DND-41 (cell line): ENCODE measurements at regions not wholly inside any gene's neighbourhood (a gene's known extent, or its start where the extent isn't known, plus 50 kb on each side); places are given as distances from the start of the nearest gene placed in this dataset.

ENCODE experiments used
- ATAC-seq: fragments of 200-7000 bp; cut with Tn5 transposase; 3 replicates; pipeline ENCODE4 v1.9.1; 2021; ENCODE audit warnings: low read depth; ENCODE audit not compliant: insufficient read depth
- DNase-seq: peaks from one replicate; pipeline ENCODE4 v3.0.0-alpha.2; 2020
- H2AFZ ChIP-seq: 2 replicates; pipeline ENCODE4 v1.6.0; 2012; ENCODE audit warnings: low read depth, low read length
- H3K27ac ChIP-seq: 2 replicates; pipeline ENCODE4 v1.5.1; 2012; ENCODE audit warnings: low read length, inconsistent platforms
- H3K27me3 ChIP-seq: fragments of 200-600 bp; sonication (generic); 2 replicates; pipeline ENCODE4 v1.6.0; 2012; ENCODE audit warnings: low read length, mild to moderate bottlenecking, inconsistent platforms; ENCODE audit not compliant: insufficient read depth, poor library complexity
- H3K36me3 ChIP-seq: 2 replicates; pipeline ENCODE4 v1.5.1; 2012; ENCODE audit warnings: low read length, inconsistent platforms; ENCODE audit not compliant: insufficient read depth
- H3K4me1 ChIP-seq: 2 replicates; pipeline ENCODE4 v1.5.1; 2012; ENCODE audit warnings: mild to moderate bottlenecking, low read length; ENCODE audit not compliant: insufficient read depth
- H3K4me2 ChIP-seq: 2 replicates; pipeline ENCODE4 v1.6.0; 2012; ENCODE audit warnings: mild to moderate bottlenecking, moderate library complexity, low read length, inconsistent platforms; ENCODE audit not compliant: insufficient read depth
- H3K4me3 ChIP-seq, 2 experiments: fragments of 200-600 bp in 1 of 2; shearing (Covaris generic) in 1 of 2; 2 replicates each; pipeline ENCODE4 v1.5.1; 2012 to 2016; ENCODE audit warnings: inconsistent platforms in 2 of 2, low read length in 2 of 2, mild to moderate bottlenecking in 2 of 2, low read depth in 1 of 2, moderate library complexity in 1 of 2
- H3K79me2 ChIP-seq: 2 replicates; pipeline ENCODE4 v1.6.0; 2012; ENCODE audit warnings: low read length, inconsistent platforms; ENCODE audit not compliant: insufficient read depth
- H3K9ac ChIP-seq: 2 replicates; pipeline ENCODE4 v1.6.0; 2012; ENCODE audit warnings: low read depth, mild to moderate bottlenecking, inconsistent platforms, low read length, moderate library complexity
- H3K9me3 ChIP-seq: 2 replicates; pipeline ENCODE4 v1.5.1; 2012; ENCODE audit warnings: low read length, moderate library complexity, mild to moderate bottlenecking, inconsistent platforms; ENCODE audit not compliant: insufficient read depth, severe bottlenecking
- H4K20me1 ChIP-seq: 2 replicates; pipeline ENCODE4 v1.6.0; 2012; ENCODE audit warnings: low read length; ENCODE audit not compliant: insufficient read depth
- EZH2 ChIP-seq: IDR thresholded peaks from 3 replicates; pipeline ENCODE4 v1.6.1; 2012; ENCODE audit warnings: borderline replicate concordance, low read depth, mild to moderate bottlenecking, moderate library complexity, low read length, inconsistent platforms; ENCODE audit not compliant: severe bottlenecking
- TF ChIP-seq, protein P1 (sequence below): IDR thresholded peaks from 2 replicates; pipeline ENCODE4 v1.5.1; 2012; ENCODE audit warnings: borderline replicate concordance, low read length, moderate library complexity, mild to moderate bottlenecking; ENCODE audit not compliant: poor library complexity, severe bottlenecking; ENCODE audit errors: extremely low read depth

DNA sequence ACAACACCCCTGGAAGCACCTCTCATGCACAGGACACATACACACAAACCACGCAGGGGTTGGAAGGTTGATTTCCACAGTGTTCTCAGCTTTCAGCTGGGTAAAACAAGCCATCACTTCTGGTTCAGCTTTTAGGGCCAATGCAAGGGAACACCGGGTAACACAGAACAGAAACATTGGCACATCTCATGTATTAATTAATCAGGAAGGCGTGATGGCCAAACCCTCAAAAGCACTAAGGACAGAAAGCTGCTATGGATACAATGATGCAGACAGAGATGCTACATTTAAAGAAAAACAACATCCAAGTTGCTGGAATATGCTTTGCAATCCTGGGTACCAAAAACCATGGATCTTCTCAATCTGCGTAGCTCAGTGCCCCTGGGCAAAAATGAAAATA, 104.3 kb upstream of the BEND6 start:
- H3K4me3 ChIP-seq = no peak overlapping the region
- DNase-seq (no peak), ATAC-seq (no peak)
- no peak overlapping the region for H3K9ac ChIP-seq
- no peak overlapping the region for H3K27ac ChIP-seq
- no peaks in the 10 kb centered on the region for H3K27me3 ChIP-seq
- H3K79me2 ChIP-seq = no peaks in the 10 kb centered on the region
- H3K36me3 ChIP-seq = no peaks in the 10 kb centered on the region
- H2AFZ ChIP-seq = no peak overlapping the region
- H4K20me1 ChIP-seq = no peaks in the 10 kb centered on the region
- H3K4me1 ChIP-seq = no peaks in the 10 kb centered on the region
- no peak overlapping the region for H3K4me2 ChIP-seq
- H3K9me3 ChIP-seq = no peaks in the 10 kb centered on the region
- TF ChIP-seq, protein P1, sequence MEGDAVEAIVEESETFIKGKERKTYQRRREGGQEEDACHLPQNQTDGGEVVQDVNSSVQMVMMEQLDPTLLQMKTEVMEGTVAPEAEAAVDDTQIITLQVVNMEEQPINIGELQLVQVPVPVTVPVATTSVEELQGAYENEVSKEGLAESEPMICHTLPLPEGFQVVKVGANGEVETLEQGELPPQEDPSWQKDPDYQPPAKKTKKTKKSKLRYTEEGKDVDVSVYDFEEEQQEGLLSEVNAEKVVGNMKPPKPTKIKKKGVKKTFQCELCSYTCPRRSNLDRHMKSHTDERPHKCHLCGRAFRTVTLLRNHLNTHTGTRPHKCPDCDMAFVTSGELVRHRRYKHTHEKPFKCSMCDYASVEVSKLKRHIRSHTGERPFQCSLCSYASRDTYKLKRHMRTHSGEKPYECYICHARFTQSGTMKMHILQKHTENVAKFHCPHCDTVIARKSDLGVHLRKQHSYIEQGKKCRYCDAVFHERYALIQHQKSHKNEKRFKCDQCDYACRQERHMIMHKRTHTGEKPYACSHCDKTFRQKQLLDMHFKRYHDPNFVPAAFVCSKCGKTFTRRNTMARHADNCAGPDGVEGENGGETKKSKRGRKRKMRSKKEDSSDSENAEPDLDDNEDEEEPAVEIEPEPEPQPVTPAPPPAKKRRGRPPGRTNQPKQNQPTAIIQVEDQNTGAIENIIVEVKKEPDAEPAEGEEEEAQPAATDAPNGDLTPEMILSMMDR = no peak
- TF ChIP-seq EZH2 = no peak

- ATAC-seq = no peak
- Histone ChIP-seq H2AFZ (no peak overlapping the region), H3K79me2 (no peaks in the 10 kb centered on the region), H3K9me3 (no peaks in the 10 kb centered on the region), H3K36me3 (no peaks in the 10 kb centered on the region), H3K4me1 (no peaks in the 10 kb centered on the region), H3K9ac (no peak overlapping the region), H3K4me3 (no peak overlapping the region), H3K27me3 (no peaks in the 10 kb centered on the region), H3K4me2 (no peak overlapping the region), H3K27ac (no peak overlapping the region), H4K20me1 (no peaks in the 10 kb centered on the region)
- TF ChIP-seq EZH2 = no peak
- TF ChIP-seq, protein P1 = no peak
- no peak for DNase-seq
Measured at GRCh38 chr6:56849896-56850295, 105.0 kb upstream of the BEND6 start.

GRCh38 chr6:56848105-56848504, 106.8 kb upstream of the BEND6 start:
- no peak overlapping the region for H2AFZ ChIP-seq
- H3K4me2 ChIP-seq = no peak overlapping the region
- no peaks in the 10 kb centered on the region for H3K4me1 ChIP-seq
- DNase-seq = no peak
- no peak overlapping the region for H3K4me3 ChIP-seq
- no peaks in the 10 kb centered on the region for H3K36me3 ChIP-seq
- H3K27me3 ChIP-seq = no peaks in the 10 kb centered on the region
- no peak overlapping the region for H3K9ac ChIP-seq
- no peaks in the 10 kb centered on the region for H3K9me3 ChIP-seq
- ATAC-seq = no peak
- H4K20me1 ChIP-seq = no peaks in the 10 kb centered on the region
- TF ChIP-seq, protein P1 = no peak
- TF ChIP-seq EZH2 = no peak
- H3K79me2 ChIP-seq = no peaks in the 10 kb centered on the region
- H3K27ac ChIP-seq = no peak overlapping the region

DNA sequence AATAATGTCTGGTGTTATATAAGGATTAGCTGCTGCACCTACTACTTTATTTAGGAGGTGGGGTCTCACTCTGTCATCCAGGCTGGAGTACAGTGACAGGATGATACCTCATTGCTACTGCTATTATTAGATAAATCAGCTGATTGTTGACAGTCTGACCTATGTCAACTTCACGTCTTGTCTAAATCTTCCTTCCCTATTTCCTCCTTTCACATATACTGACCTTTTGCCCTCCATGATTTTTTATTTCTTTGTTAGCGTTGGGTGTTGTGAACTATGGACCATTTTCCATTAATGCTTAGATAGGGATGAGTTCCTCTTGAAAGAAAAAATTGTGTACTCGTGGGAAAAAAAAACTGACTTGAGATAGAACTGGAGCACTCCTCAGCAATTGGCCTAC, 109.9 kb upstream of the BEND6 start:
- Histone ChIP-seq H4K20me1 (no peaks in the 10 kb centered on the region), H3K9ac (no peak overlapping the region), H3K79me2 (no peaks in the 10 kb centered on the region), H3K27ac (no peak overlapping the region), H3K9me3 (no peaks in the 10 kb centered on the region), H3K4me3 (no peak overlapping the region), H2AFZ (no peak overlapping the region), H3K36me3 (no peaks in the 10 kb centered on the region), H3K4me1 (no peaks in the 10 kb centered on the region), H3K4me2 (no peak overlapping the region), H3K27me3 (no peaks in the 10 kb centered on the region)
- DNase-seq (no peak), ATAC-seq (no peak)
- TF ChIP-seq, protein P1 = no peak
- no peak for TF ChIP-seq EZH2
